Loucy (cell line): ENCODE measurements at regions not wholly inside any gene's neighbourhood (a gene's known extent, or its start where the extent isn't known, plus 50 kb on each side); places are given as distances from the start of the nearest gene placed in this dataset.

Source experiments
- H2AFZ ChIP-seq: fragments of 200-600 bp; sonication (generic); 2 replicates; pipeline ENCODE4 v1.6.0; 2016; ENCODE audit warnings: antibody characterized with exemption, mild to moderate bottlenecking, low read length, moderate library complexity
- H3F3A ChIP-seq: fragments of 200-600 bp; 2 replicates; pipeline ENCODE4 v1.6.0; 2016; ENCODE audit warnings: antibody characterized with exemption, low read depth, mild to moderate bottlenecking
- H3K27me3 ChIP-seq: fragments of 200-600 bp; sonication (generic); 2 replicates; pipeline ENCODE4 v1.6.1; 2014; ENCODE audit warnings: low read length, mild to moderate bottlenecking; ENCODE audit not compliant: insufficient read depth, poor library complexity, severe bottlenecking
- H3K36me3 ChIP-seq: fragments of 200-600 bp; sonication (generic); 2 replicates; pipeline ENCODE4 v1.6.1; 2016; ENCODE audit warnings: low read length; ENCODE audit not compliant: insufficient read depth
- H3K4me1 ChIP-seq: fragments of 200-600 bp; sonication (generic); 2 replicates; pipeline ENCODE4 v1.5.1; 2014; ENCODE audit warnings: low read length, mild to moderate bottlenecking; ENCODE audit not compliant: insufficient read depth, poor library complexity, severe bottlenecking
- H3K4me2 ChIP-seq: fragments of 200-600 bp; sonication (generic); 2 replicates; pipeline ENCODE4 v1.6.0; 2014; ENCODE audit warnings: antibody characterized with exemption, low read length, low read depth, mild to moderate bottlenecking; ENCODE audit not compliant: poor library complexity, severe bottlenecking
- H3K4me3 ChIP-seq: fragments of 200-600 bp; sonication (generic); 2 replicates; pipeline ENCODE4 v1.5.1; 2014; ENCODE audit warnings: low read length, mild to moderate bottlenecking, mixed read lengths; ENCODE audit not compliant: poor library complexity, severe bottlenecking
- H3K79me2 ChIP-seq: fragments of 200-600 bp; sonication (generic); 2 replicates; pipeline ENCODE4 v1.6.1; 2014; ENCODE audit warnings: low read length; ENCODE audit not compliant: insufficient read depth
- H3K9ac ChIP-seq: fragments of 200-600 bp; sonication (generic); 2 replicates; pipeline ENCODE4 v1.6.0; 2014; ENCODE audit warnings: mild to moderate bottlenecking, low read depth, low read length, moderate library complexity; ENCODE audit not compliant: poor library complexity, severe bottlenecking
- H3K9me2 ChIP-seq: fragments of 200-600 bp; sonication (generic); replicated peaks from 2 replicates; pipeline ENCODE4 v1.6.1; 2016; ENCODE audit warnings: low read depth, low read length, mixed read lengths
- H3K9me3 ChIP-seq: fragments of 200-600 bp; sonication (generic); 2 replicates; pipeline ENCODE4 v1.6.1; 2014; ENCODE audit warnings: mild to moderate bottlenecking, antibody characterized with exemption, low read length, low read depth; ENCODE audit not compliant: insufficient read depth
- H4K20me1 ChIP-seq: fragments of 200-600 bp; sonication (generic); 2 replicates; pipeline ENCODE4 v1.6.0; 2014; ENCODE audit warnings: antibody characterized with exemption, low read length, mild to moderate bottlenecking; ENCODE audit not compliant: insufficient read depth, poor library complexity, severe bottlenecking
- EZH2phosphoT487 ChIP-seq: fragments of 200-600 bp; IDR thresholded peaks from 2 replicates; pipeline ENCODE4 v1.6.1; 2018; ENCODE audit warnings: antibody characterized with exemption, mild to moderate bottlenecking, moderate library complexity, borderline replicate concordance
- TF ChIP-seq, protein P1 (sequence below): fragments of 200-600 bp; sonication (generic); conservative IDR thresholded peaks from 2 replicates; pipeline ENCODE4 v1.5.1; 2014; ENCODE audit warnings: mild to moderate bottlenecking, antibody characterized with exemption, low read length

DNA sequence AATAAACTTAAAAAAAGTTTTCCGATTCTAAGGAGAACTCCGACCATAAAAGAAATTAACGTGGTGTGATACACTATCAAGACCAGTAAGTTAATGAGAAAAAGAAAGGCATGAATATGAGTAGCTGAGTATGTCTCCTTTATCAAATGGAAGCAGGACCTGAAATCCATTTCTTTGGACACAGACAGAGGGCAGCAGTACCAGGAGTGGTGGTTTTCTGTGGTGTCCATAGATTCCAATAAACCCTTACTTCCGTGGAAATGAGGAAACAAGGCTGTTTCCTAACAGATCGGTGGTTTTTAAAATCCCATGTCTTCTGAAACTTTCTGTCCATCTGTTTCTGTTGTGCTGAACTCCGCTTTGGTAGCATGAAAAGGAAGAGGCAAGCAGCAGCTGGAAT lies 128.5 kb upstream of the TSPAN5 start:
- H3K9me3 ChIP-seq, result no peaks in the 10 kb centered on the region
- H3K4me2 ChIP-seq, result no peak overlapping the region
- no peaks in the 10 kb centered on the region for H3K79me2 ChIP-seq
- H3F3A ChIP-seq, result no peaks in the 10 kb centered on the region
- no peaks in the 10 kb centered on the region for H3K4me1 ChIP-seq
- no peak overlapping the region for H3K4me3 ChIP-seq
- no peaks in the 10 kb centered on the region for H4K20me1 ChIP-seq
- TF ChIP-seq, protein P1, sequence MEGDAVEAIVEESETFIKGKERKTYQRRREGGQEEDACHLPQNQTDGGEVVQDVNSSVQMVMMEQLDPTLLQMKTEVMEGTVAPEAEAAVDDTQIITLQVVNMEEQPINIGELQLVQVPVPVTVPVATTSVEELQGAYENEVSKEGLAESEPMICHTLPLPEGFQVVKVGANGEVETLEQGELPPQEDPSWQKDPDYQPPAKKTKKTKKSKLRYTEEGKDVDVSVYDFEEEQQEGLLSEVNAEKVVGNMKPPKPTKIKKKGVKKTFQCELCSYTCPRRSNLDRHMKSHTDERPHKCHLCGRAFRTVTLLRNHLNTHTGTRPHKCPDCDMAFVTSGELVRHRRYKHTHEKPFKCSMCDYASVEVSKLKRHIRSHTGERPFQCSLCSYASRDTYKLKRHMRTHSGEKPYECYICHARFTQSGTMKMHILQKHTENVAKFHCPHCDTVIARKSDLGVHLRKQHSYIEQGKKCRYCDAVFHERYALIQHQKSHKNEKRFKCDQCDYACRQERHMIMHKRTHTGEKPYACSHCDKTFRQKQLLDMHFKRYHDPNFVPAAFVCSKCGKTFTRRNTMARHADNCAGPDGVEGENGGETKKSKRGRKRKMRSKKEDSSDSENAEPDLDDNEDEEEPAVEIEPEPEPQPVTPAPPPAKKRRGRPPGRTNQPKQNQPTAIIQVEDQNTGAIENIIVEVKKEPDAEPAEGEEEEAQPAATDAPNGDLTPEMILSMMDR, result no peak; the same call in 1 of the 2 replicates
- TF ChIP-seq EZH2phosphoT487, result no peak
- no peaks in the 10 kb centered on the region for H3K36me3 ChIP-seq
- no peaks in the 10 kb centered on the region for H3K9me2 ChIP-seq
- H3K27me3 ChIP-seq, result no peaks in the 10 kb centered on the region
- H2AFZ ChIP-seq, result no peak overlapping the region
- no peak overlapping the region for H3K9ac ChIP-seq

DNA sequence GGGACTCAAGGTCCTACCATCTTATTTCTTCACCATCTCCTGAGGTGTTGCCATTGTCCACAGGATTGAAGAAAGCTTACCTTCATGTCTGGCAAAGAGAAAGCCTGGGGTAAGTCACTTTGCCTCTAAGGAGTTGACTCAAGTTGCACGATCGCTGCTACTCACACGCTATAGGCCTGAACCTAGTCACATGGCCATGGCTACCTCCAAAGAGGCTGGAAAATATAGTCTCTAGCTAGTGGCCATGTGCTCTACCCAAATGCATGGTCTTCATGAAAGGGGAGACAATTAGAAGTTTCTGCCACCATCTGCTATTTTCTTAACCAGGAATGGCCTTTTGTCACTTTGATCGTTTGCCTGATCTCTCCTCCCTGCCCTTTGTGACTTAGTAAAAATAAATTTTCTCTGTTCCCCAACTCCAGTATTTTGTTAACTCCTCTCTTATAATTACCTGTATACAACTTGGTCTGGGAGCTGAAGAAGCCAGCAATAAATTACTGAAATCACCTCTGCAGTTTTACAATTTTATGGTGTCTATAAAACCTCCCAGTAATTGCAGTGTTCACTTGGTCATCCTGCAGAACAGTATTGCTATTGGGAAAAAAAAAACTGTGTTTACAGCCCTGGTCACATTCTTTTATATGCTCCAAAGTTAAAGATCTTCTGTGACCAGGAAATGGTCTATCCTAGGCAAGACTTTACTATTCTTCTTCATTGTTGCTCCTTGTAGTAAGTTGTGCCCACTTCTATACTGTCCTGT lies 126.7 kb upstream of the TSPAN5 start:
- no peaks in the 10 kb centered on the region for H3K27me3 ChIP-seq
- H3F3A ChIP-seq, result no peaks in the 10 kb centered on the region
- H3K9ac ChIP-seq, result no peak overlapping the region
- H3K36me3 ChIP-seq, result no peaks in the 10 kb centered on the region
- no peak overlapping the region for H3K4me2 ChIP-seq
- no peaks in the 10 kb centered on the region for H3K9me3 ChIP-seq
- H3K4me3 ChIP-seq, result no peak overlapping the region
- H3K79me2 ChIP-seq, result no peaks in the 10 kb centered on the region
- TF ChIP-seq, protein P1, result no peak
- no peak for TF ChIP-seq EZH2phosphoT487
- no peak overlapping the region for H2AFZ ChIP-seq
- no peaks in the 10 kb centered on the region for H3K9me2 ChIP-seq
- H3K4me1 ChIP-seq, result no peaks in the 10 kb centered on the region
- H4K20me1 ChIP-seq, result no peaks in the 10 kb centered on the region

DNA sequence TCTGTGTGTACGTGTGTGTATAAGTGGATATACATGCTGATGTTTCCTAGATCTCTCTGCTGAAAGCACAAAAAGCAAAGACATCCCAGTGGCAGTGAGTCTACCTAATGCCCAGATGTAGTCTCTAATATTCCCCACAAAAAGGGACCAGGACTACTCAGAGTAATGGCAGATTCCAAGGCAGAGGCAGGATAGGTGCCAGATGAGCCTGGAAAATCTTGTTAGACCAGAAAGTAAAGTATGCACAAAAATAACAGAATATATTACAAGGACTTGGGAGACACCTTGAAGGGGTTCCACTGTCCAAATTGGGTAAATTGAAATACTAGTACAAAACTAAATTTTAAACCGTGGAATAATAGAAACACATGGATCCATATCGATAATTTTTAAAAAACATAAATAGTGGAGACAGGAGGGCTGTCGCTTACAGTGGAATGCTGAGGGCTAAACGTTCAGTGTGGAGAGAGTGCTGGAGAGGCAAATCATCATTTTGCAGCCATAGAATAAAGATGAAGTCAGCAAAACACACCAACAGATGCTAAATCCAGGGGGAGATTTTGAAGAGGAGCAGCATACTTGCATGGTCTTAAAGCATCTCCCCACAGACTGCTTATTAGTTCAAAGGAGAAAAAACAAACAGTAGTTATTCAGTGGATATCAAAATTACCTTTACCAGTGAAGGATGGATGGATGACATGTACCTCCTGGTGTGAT lies 123.4 kb upstream of the TSPAN5 start:
- Histone ChIP-seq H3K4me2 (no peak overlapping the region), H3K27me3 (no peaks in the 10 kb centered on the region), H3K36me3 (no peaks in the 10 kb centered on the region), H3K79me2 (no peaks in the 10 kb centered on the region), H3K9ac (no peak overlapping the region), H3K4me3 (no peak overlapping the region), H3K9me3 (no peaks in the 10 kb centered on the region), H3F3A (no peaks in the 10 kb centered on the region), H4K20me1 (no peaks in the 10 kb centered on the region), H3K4me1 (no peaks in the 10 kb centered on the region), H3K9me2 (no peaks in the 10 kb centered on the region), H2AFZ (no peak overlapping the region)
- TF ChIP-seq, protein P1, result no peak
- TF ChIP-seq EZH2phosphoT487, result no peak
